H1 (cell line): ENCODE measurements at regions not wholly inside any gene's neighbourhood (a gene's known extent, or its start where the extent isn't known, plus 50 kb on each side); places are given as distances from the start of the nearest gene placed in this dataset.

Experiments
- CTCF ChIA-PET: fragments of 300-600 bp; sonication (Branson Sonifier 250); formaldehyde crosslinking; loops from one replicate; lab custom pipeline; 2021; ENCODE audit not compliant: partially characterized antibody; lab: Charles Lee
- POLR2A ChIA-PET: fragments of 300-600 bp; sonication (Branson Sonifier 250); formaldehyde crosslinking; loops from one replicate; lab custom pipeline; 2021; ENCODE audit warnings: inconsistent platforms; ENCODE audit not compliant: partially characterized antibody; lab: Charles Lee
- DNase-seq, 2 experiments: peaks; one replicate each; pipeline versions ENCODE4 v3.0.0 to v3.0.0-alpha.2; 2010 to 2022; ENCODE audit warnings: low spot score in 2 of 2, low read depth in 1 of 2, mixed read lengths in 1 of 2
- FAIRE-seq: peaks from 2 replicates; lab custom pipeline; 2011; peaks lifted over from hg19 to GRCh38; lab: Jason Lieb, UNC
- H2AFZ ChIP-seq: 2 replicates; pipeline ENCODE4 v1.8.1; 2012; ENCODE audit warnings: low read length, inconsistent platforms
- H2AK5ac ChIP-seq: 2 replicates; pipeline ENCODE4 v1.6.1; 2013; ENCODE audit warnings: low read depth, low read length
- H2BK120ac ChIP-seq: replicated peaks from 2 replicates; pipeline ENCODE3; 2013; ENCODE audit warnings: low read depth, low read length, inconsistent platforms
- H2BK12ac ChIP-seq: 2 replicates; pipeline ENCODE4 v1.6.1; 2013; ENCODE audit warnings: low read depth, low read length
- H2BK15ac ChIP-seq: 2 replicates; pipeline ENCODE4 v1.6.1; 2013; ENCODE audit warnings: low read length
- H2BK20ac ChIP-seq: 2 replicates; pipeline ENCODE4 v1.6.1; 2013; ENCODE audit warnings: low read length
- H2BK5ac ChIP-seq: 2 replicates; pipeline ENCODE4 v1.6.1; 2013; ENCODE audit warnings: low read depth, low read length
- H3K14ac ChIP-seq: 2 replicates; pipeline ENCODE4 v1.6.1; 2013; ENCODE audit warnings: inconsistent platforms; ENCODE audit not compliant: insufficient read length
- H3K18ac ChIP-seq: 2 replicates; pipeline ENCODE4 v1.6.1; 2013; ENCODE audit warnings: low read length; ENCODE audit errors: extremely low read depth
- H3K23ac ChIP-seq: 2 replicates; pipeline ENCODE4 v1.6.1; 2013; ENCODE audit warnings: inconsistent platforms; ENCODE audit not compliant: insufficient read length
- H3K23me2 ChIP-seq: 2 replicates; pipeline ENCODE4 v1.6.1; 2013; ENCODE audit warnings: low read depth, low read length
- H3K27ac ChIP-seq: 2 replicates; pipeline ENCODE4 v1.6.1; 2011; ENCODE audit warnings: low read depth, low read length, inconsistent platforms
- H3K27me3 ChIP-seq, 4 experiments: replicated peaks in 1 of 4; 1 replicate in 1 of 4; 2 replicates in 3 of 4; pipeline versions ENCODE4 v1.6.1 to v1.8.1; 2011 to 2013; ENCODE audit warnings: low read length in 3 of 4, mild to moderate bottlenecking in 3 of 4, inconsistent platforms in 2 of 4, mixed read lengths in 2 of 4, moderate library complexity in 1 of 4; ENCODE audit not compliant: control insufficient read depth in 3 of 4, insufficient read depth in 3 of 4; ENCODE audit errors: extremely low read depth in 1 of 4
- H3K36me3 ChIP-seq, 4 experiments: 2 replicates each; pipeline versions ENCODE4 v1.6.1 to v1.8.1; 2011 to 2013; ENCODE audit warnings: mild to moderate bottlenecking in 4 of 4, low read length in 3 of 4, moderate library complexity in 2 of 4, control low read depth in 1 of 4, inconsistent platforms in 1 of 4; ENCODE audit not compliant: insufficient read depth in 4 of 4, control insufficient read depth in 2 of 4
- H3K4ac ChIP-seq: replicated peaks from 2 replicates; pipeline ENCODE3; 2013; ENCODE audit warnings: low read length, low read depth, mixed read lengths, inconsistent platforms; ENCODE audit not compliant: insufficient read length
- H3K4me1 ChIP-seq, 4 experiments: replicated peaks in 1 of 4; 1 replicate in 1 of 4; 2 replicates in 3 of 4; pipeline versions ENCODE4 v1.6.1 to v1.8.1; 2011 to 2013; ENCODE audit warnings: low read length in 3 of 4, inconsistent platforms in 2 of 4, mixed read lengths in 1 of 4; ENCODE audit not compliant: insufficient read depth in 4 of 4, control insufficient read depth in 3 of 4
- H3K4me2 ChIP-seq, 2 experiments: 2 replicates each; pipeline versions ENCODE4 v1.6.1 to v1.8.1; 2011 to 2013; ENCODE audit warnings: low read depth in 2 of 2, low read length in 2 of 2, control low read depth in 1 of 2, inconsistent platforms in 1 of 2, mild to moderate bottlenecking in 1 of 2; ENCODE audit not compliant: insufficient read depth in 1 of 2
- H3K4me3 ChIP-seq, 4 experiments: fragments of 200-600, 300-600 bp in 1 of 4; sonication (generic), shearing (Covaris generic), sonication (Bioruptor Twin) in 1 of 4; 2 replicates each; pipeline versions ENCODE4 v1.5.1 to v1.8.1; 2011 to 2016; ENCODE audit warnings: low read length in 4 of 4, low read depth in 3 of 4, control low read depth in 2 of 4, inconsistent platforms in 2 of 4, mild to moderate bottlenecking in 2 of 4, mixed read lengths in 1 of 4, moderate library complexity in 1 of 4; ENCODE audit not compliant: insufficient read depth in 2 of 4; ENCODE audit errors: extremely low read depth in 1 of 4
- H3K56ac ChIP-seq: replicated peaks from 2 replicates; pipeline ENCODE3; 2013; ENCODE audit warnings: low read depth, mild to moderate bottlenecking, mixed read lengths, low read length, inconsistent platforms; ENCODE audit not compliant: insufficient read length
- H3K79me1 ChIP-seq: 2 replicates; pipeline ENCODE4 v1.6.1; 2013; ENCODE audit warnings: low read depth, low read length, control low read depth
- H3K79me2 ChIP-seq, 2 experiments: 2 replicates each; pipeline versions ENCODE4 v1.6.1 to v1.8.1; 2012 to 2013; ENCODE audit warnings: low read length in 2 of 2, mild to moderate bottlenecking in 2 of 2, inconsistent platforms in 1 of 2; ENCODE audit not compliant: insufficient read depth in 2 of 2, control insufficient read depth in 1 of 2
- H3K9ac ChIP-seq, 4 experiments: replicated peaks in 1 of 4; 1 replicate in 1 of 4; 2 replicates in 3 of 4; pipeline versions ENCODE4 v1.6.1 to v1.8.1; 2011 to 2013; ENCODE audit warnings: low read depth in 3 of 4, low read length in 3 of 4, control low read depth in 2 of 4, mild to moderate bottlenecking in 2 of 4, moderate library complexity in 2 of 4, inconsistent platforms in 1 of 4; ENCODE audit errors: extremely low read depth in 1 of 4
- H3K9me3 ChIP-seq, 2 experiments: 2 replicates each; pipeline versions ENCODE4 v1.6.1 to v1.8.1; 2012 to 2013; ENCODE audit warnings: mild to moderate bottlenecking in 2 of 2, moderate library complexity in 2 of 2, control low read depth in 1 of 2, inconsistent platforms in 1 of 2, low read depth in 1 of 2, low read length in 1 of 2, mixed read lengths in 1 of 2; ENCODE audit not compliant: insufficient read depth in 2 of 2
- H4K20me1 ChIP-seq, 2 experiments: replicated peaks in 1 of 2; 2 replicates each; pipeline versions ENCODE3 to v1.8.1; 2011 to 2013; ENCODE audit warnings: inconsistent platforms in 2 of 2, low read length in 2 of 2, mild to moderate bottlenecking in 1 of 2; ENCODE audit not compliant: insufficient read depth in 2 of 2, control insufficient read depth in 1 of 2
- H4K5ac ChIP-seq: 2 replicates; pipeline ENCODE4 v1.6.1; 2013; ENCODE audit warnings: low read length, low read depth, mixed read lengths, inconsistent platforms; ENCODE audit not compliant: insufficient read length
- H4K8ac ChIP-seq: 2 replicates; pipeline ENCODE4 v1.8.0; 2013; ENCODE audit warnings: mild to moderate bottlenecking, moderate library complexity, low read length, inconsistent platforms; ENCODE audit not compliant: insufficient read depth; ENCODE audit errors: extremely low read depth
- H4K91ac ChIP-seq: replicated peaks from 2 replicates; pipeline ENCODE3; 2013; ENCODE audit warnings: low read length, mixed read lengths, inconsistent platforms; ENCODE audit not compliant: insufficient read length
- CBX5 ChIP-seq: fragments of 300-800, 300-1000 bp; sonication (generic); IDR thresholded peaks from 2 replicates; pipeline ENCODE4 v1.7.1; 2016; ENCODE audit warnings: antibody characterized with exemption, low read length, low read depth
- EP300 ChIP-seq, 2 experiments: IDR thresholded peaks; 1 replicate in 1 of 2; 2 replicates in 1 of 2; pipeline ENCODE4 v1.6.1; 2011 to 2012; ENCODE audit warnings: low read depth in 2 of 2, low read length in 2 of 2, mild to moderate bottlenecking in 2 of 2, borderline replicate concordance in 1 of 2, inconsistent platforms in 1 of 2, moderate library complexity in 1 of 2
- KDM1A ChIP-seq: fragments of 200-600, 300-600 bp; sonication (generic); IDR thresholded peaks from 2 replicates; pipeline ENCODE4 v1.7.1; 2016; ENCODE audit warnings: mild to moderate bottlenecking, low read length, borderline replicate concordance
- KDM4A ChIP-seq: IDR thresholded peaks from one replicate; pipeline ENCODE4 v1.7.1; 2012; ENCODE audit warnings: low read depth, mild to moderate bottlenecking, moderate library complexity, low read length, inconsistent platforms; ENCODE audit not compliant: severe bottlenecking
- NRF1 ChIP-seq: IDR thresholded peaks from 2 replicates; pipeline ENCODE4 v1.6.1; 2011; ENCODE audit warnings: mild to moderate bottlenecking, low read depth, low read length, improper control_type of control experiment
- RNF2 ChIP-seq: fragments of 200-900, 300-1000 bp; sonication (generic); IDR thresholded peaks from 2 replicates; pipeline ENCODE4 v1.7.1; 2016; ENCODE audit warnings: borderline replicate concordance, low read depth, mild to moderate bottlenecking, antibody characterized with exemption, low read length; ENCODE audit not compliant: poor library complexity, severe bottlenecking; ENCODE audit errors: missing control alignments
- RXRA ChIP-seq: IDR thresholded peaks from 2 replicates; pipeline ENCODE4 v1.6.1; 2011; ENCODE audit warnings: low read depth, mild to moderate bottlenecking, low read length, moderate library complexity; ENCODE audit not compliant: insufficient read depth
- SAP30 ChIP-seq: fragments of 300-600 bp; sonication (generic); IDR thresholded peaks from 2 replicates; pipeline ENCODE4 v1.7.1; 2012; ENCODE audit warnings: low read length, moderate library complexity, mild to moderate bottlenecking, inconsistent platforms; ENCODE audit not compliant: insufficient read depth, insufficient replicate concordance
- SIX5 ChIP-seq: IDR thresholded peaks from 2 replicates; pipeline ENCODE4 v1.6.1; 2011; ENCODE audit warnings: mild to moderate bottlenecking, low read depth, low read length
- WGBS, 2 experiments: shearing (Covaris generic) in 1 of 2; methylation state at CpG; one replicate each; pipeline versions ENCODE4 v1.1.6 to v1.1.7; 2013 to 2015; ENCODE audit warnings: low lambda C conversion rate in 2 of 2, mixed read lengths in 2 of 2, inconsistent platforms in 1 of 2, low coverage in 1 of 2, missing lambda C conversion rate in 1 of 2; ENCODE audit not compliant: insufficient replicate concordance in 2 of 2, insufficient coverage in 1 of 2, insufficient read length in 1 of 2; ENCODE audit errors: extremely low coverage in 1 of 2, missing lambda C conversion rate in 1 of 2; 5-methylcytosine and 5-hydroxymethylcytosine counted together

GRCh38 chr18:47582093-47582492 lies 330.6 kb upstream of the SKOR2 start:
- Histone ChIP-seq H2AK5ac (no peak overlapping the region), H3K4me2 (no peak overlapping the region), H3K9me3 (no peaks in the 10 kb centered on the region), H3K9ac (no peak overlapping the region), H3K79me1 (no peaks in the 10 kb centered on the region), H2BK12ac (no peak overlapping the region), H3K14ac (no peak overlapping the region), H3K27ac (no peak overlapping the region), H2BK5ac (no peak overlapping the region), H3K4me1 (peaks cover 3 to 9% (median 6%) of the 10 kb centered on the region in 4 experiments), H2BK15ac (no peak overlapping the region), H3K4ac (no peak overlapping the region), H3K36me3 (no peaks in the 10 kb centered on the region; a peak in 1 of 8 replicates), H2AFZ (no peak overlapping the region), H4K20me1 (no peaks in the 10 kb centered on the region), H3K4me3 (no peak overlapping the region), H4K5ac (no peak overlapping the region), H2BK20ac (no peak overlapping the region), H4K91ac (no peak overlapping the region), H3K23ac (no peak overlapping the region), H2BK120ac (no peak overlapping the region), H3K79me2 (no peaks in the 10 kb centered on the region; a peak in 1 of 4 replicates), H3K23me2 (no peaks in the 10 kb centered on the region), H3K27me3 (no peaks in the 10 kb centered on the region), H3K56ac (no peak overlapping the region), H4K8ac (no peak overlapping the region), H3K18ac (no peak overlapping the region)
- no peak for FAIRE-seq
- ChIA-PET CTCF (interaction anchor here (1.1 to 1.4 kb wide), 2 partner anchors 17 to 37 kb away, joined by 3 read pairs; no protein-coding TSS in a partner anchor), POLR2A (no interaction called here)
- WGBS, 2 experiments, result 86% methylated on average over 3 of the region's 3 CpGs; no CpG with 5 or more reads in 1 of the 2 experiments
- no peak for DNase-seq
- TF ChIP-seq RXRA (no peak), SAP30 (no peak), KDM4A (no peak), EP300 (IDR thresholded peaks at IDR 0.05; ENCODE audit: borderline replicate concordance in 1 of 2, low read depth in 2 of 2, low read length in 2 of 2) (no peak), CBX5 (no peak), NRF1 (no peak), RNF2 (no peak), SIX5 (no peak), KDM1A (no peak)
